SU-DHL-6 (cell line): ENCODE measurements at regions not wholly inside any gene's neighbourhood (a gene's known extent, or its start where the extent isn't known, plus 50 kb on each side); places are given as distances from the start of the nearest gene placed in this dataset.

Experiments
- H2AFZ ChIP-seq: fragments of 200-600 bp; sonication (generic); 2 replicates; pipeline ENCODE4 v1.6.1; 2014; ENCODE audit warnings: low read depth, mild to moderate bottlenecking, moderate library complexity, mixed read lengths, antibody characterized with exemption, low read length; ENCODE audit not compliant: severe bottlenecking
- H3F3A ChIP-seq: fragments of 200-600 bp; shearing (Covaris generic); 2 replicates; pipeline ENCODE4 v1.6.0; 2016; ENCODE audit warnings: antibody characterized with exemption, mild to moderate bottlenecking; ENCODE audit not compliant: insufficient read depth
- H3K27ac ChIP-seq: fragments of 200-600 bp; sonication (generic); 2 replicates; pipeline ENCODE4 v1.5.1; 2016; ENCODE audit warnings: low read depth, mild to moderate bottlenecking, low read length, moderate library complexity, mixed read lengths
- H3K27me3 ChIP-seq: fragments of 200-600 bp; sonication (generic), shearing (Covaris generic); 2 replicates; pipeline ENCODE4 v1.6.0; 2014; ENCODE audit warnings: mild to moderate bottlenecking, low read length
- H3K36me3 ChIP-seq: fragments of 200-600 bp; sonication (generic); 2 replicates; pipeline ENCODE4 v1.6.1; 2014; ENCODE audit warnings: mild to moderate bottlenecking, low read length, mixed read lengths
- H3K4me2 ChIP-seq: fragments of 300-600, 200-600 bp; shearing (Covaris generic), sonication (generic); 2 replicates; pipeline ENCODE4 v1.6.0; 2014; ENCODE audit warnings: low read length, low read depth, mild to moderate bottlenecking; ENCODE audit not compliant: poor library complexity, severe bottlenecking
- H3K4me3 ChIP-seq: fragments of 200-600 bp; sonication (generic); 2 replicates; pipeline ENCODE4 v1.5.1; 2014; ENCODE audit warnings: antibody characterized with exemption, low read length, mild to moderate bottlenecking, mixed read lengths; ENCODE audit not compliant: insufficient read depth, poor library complexity, severe bottlenecking
- H3K79me2 ChIP-seq: fragments of 200-600 bp; sonication (generic); 2 replicates; pipeline ENCODE4 v1.6.1; 2014; ENCODE audit warnings: mild to moderate bottlenecking, low read length, moderate library complexity; ENCODE audit not compliant: insufficient read depth
- H3K9ac ChIP-seq: fragments of 200-600 bp; sonication (generic); 2 replicates; pipeline ENCODE4 v1.7.0; 2014; ENCODE audit warnings: mild to moderate bottlenecking, low read length
- H3K9me2 ChIP-seq: fragments of 200-600 bp; sonication (generic); replicated peaks from 2 replicates; pipeline ENCODE4 v1.6.1; 2014; ENCODE audit warnings: low read length; ENCODE audit not compliant: insufficient read depth
- H3K9me3 ChIP-seq: fragments of 200-600 bp; sonication (generic); 2 replicates; pipeline ENCODE4 v1.6.1; 2014; ENCODE audit warnings: low read length, mixed read lengths; ENCODE audit not compliant: insufficient read depth
- H4K20me1 ChIP-seq: fragments of 200-600 bp; sonication (generic); 2 replicates; pipeline ENCODE4 v1.6.1; 2014; ENCODE audit warnings: low read depth, mild to moderate bottlenecking, antibody characterized with exemption, low read length, moderate library complexity, mixed read lengths
- EZH2phosphoT487 ChIP-seq: fragments of 200-600 bp; sonication (generic), shearing (Covaris generic); conservative IDR thresholded peaks from 2 replicates; pipeline ENCODE4 v1.6.1; 2018; ENCODE audit warnings: mild to moderate bottlenecking, antibody characterized with exemption, low read length, moderate library complexity, mixed read lengths
- TF ChIP-seq, protein P1 (sequence below): fragments of 200-600 bp; sonication (generic); IDR thresholded peaks from one replicate; pipeline ENCODE4 v1.5.1; 2017; ENCODE audit warnings: antibody characterized with exemption, mild to moderate bottlenecking, low read length, moderate library complexity; ENCODE audit not compliant: insufficient read depth, poor library complexity, severe bottlenecking

- Histone ChIP-seq H3F3A (no peaks in the 10 kb centered on the region), H3K9me3 (no peaks in the 10 kb centered on the region), H3K9ac (no peak overlapping the region), H3K27ac (no peak overlapping the region), H3K4me2 (no peak overlapping the region), H2AFZ (no peak overlapping the region), H3K9me2 (no peaks in the 10 kb centered on the region), H3K27me3 (no peaks in the 10 kb centered on the region), H3K4me3 (no peak overlapping the region), H3K79me2 (no peaks in the 10 kb centered on the region), H3K36me3 (no peaks in the 10 kb centered on the region), H4K20me1 (no peaks in the 10 kb centered on the region)
- TF ChIP-seq EZH2phosphoT487 = no peak
- TF ChIP-seq, protein P1, sequence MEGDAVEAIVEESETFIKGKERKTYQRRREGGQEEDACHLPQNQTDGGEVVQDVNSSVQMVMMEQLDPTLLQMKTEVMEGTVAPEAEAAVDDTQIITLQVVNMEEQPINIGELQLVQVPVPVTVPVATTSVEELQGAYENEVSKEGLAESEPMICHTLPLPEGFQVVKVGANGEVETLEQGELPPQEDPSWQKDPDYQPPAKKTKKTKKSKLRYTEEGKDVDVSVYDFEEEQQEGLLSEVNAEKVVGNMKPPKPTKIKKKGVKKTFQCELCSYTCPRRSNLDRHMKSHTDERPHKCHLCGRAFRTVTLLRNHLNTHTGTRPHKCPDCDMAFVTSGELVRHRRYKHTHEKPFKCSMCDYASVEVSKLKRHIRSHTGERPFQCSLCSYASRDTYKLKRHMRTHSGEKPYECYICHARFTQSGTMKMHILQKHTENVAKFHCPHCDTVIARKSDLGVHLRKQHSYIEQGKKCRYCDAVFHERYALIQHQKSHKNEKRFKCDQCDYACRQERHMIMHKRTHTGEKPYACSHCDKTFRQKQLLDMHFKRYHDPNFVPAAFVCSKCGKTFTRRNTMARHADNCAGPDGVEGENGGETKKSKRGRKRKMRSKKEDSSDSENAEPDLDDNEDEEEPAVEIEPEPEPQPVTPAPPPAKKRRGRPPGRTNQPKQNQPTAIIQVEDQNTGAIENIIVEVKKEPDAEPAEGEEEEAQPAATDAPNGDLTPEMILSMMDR = no peak
Measured at GRCh38 chr9:109934136-109934856, 154.3 kb downstream of the PALM2AKAP2 start.

DNA sequence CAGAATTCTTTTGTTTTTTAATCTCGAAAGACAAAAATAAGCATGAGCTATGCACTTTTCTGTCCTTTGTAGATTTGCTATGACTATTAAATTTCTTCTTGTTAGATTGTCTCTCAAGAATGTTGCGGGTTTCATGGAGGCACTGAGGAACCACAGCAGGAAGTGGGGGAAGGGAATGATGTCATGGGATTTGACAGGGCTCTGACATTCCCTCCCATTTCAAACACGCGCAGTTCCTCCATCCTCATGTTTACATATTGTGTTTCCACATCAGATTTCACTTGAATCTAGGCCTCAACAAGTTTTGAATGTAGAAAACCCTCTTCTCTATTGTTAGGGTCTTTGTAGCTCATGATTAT lies 154.8 kb downstream of the PALM2AKAP2 start:
- Histone ChIP-seq H2AFZ (no peak overlapping the region), H3K9ac (no peak overlapping the region), H3K9me2 (no peaks in the 10 kb centered on the region), H4K20me1 (no peaks in the 10 kb centered on the region), H3K79me2 (no peaks in the 10 kb centered on the region), H3K27ac (no peak overlapping the region), H3K9me3 (no peaks in the 10 kb centered on the region), H3K27me3 (no peaks in the 10 kb centered on the region), H3K4me2 (no peak overlapping the region), H3K4me3 (no peak overlapping the region), H3K36me3 (no peaks in the 10 kb centered on the region), H3F3A (no peaks in the 10 kb centered on the region)
- TF ChIP-seq, protein P1 = no peak
- no peak for TF ChIP-seq EZH2phosphoT487

- Histone ChIP-seq H3F3A (no peaks in the 10 kb centered on the region), H3K36me3 (no peaks in the 10 kb centered on the region), H4K20me1 (no peaks in the 10 kb centered on the region), H3K27me3 (no peaks in the 10 kb centered on the region), H3K27ac (no peak overlapping the region), H3K9ac (no peak overlapping the region), H3K4me2 (no peak overlapping the region), H3K9me3 (no peaks in the 10 kb centered on the region), H3K4me3 (no peak overlapping the region), H3K9me2 (no peaks in the 10 kb centered on the region), H3K79me2 (no peaks in the 10 kb centered on the region), H2AFZ (no peak overlapping the region)
- no peak for TF ChIP-seq EZH2phosphoT487
- TF ChIP-seq, protein P1 = no peak
Measured at GRCh38 chr9:109935406-109936087, 155.5 kb downstream of the PALM2AKAP2 start.
